Large intestine (tissue), 3 donors: ENCODE measurements at regions not wholly inside any gene's neighbourhood (a gene's known extent, or its start where the extent isn't known, plus 50 kb on each side); places are given as distances from the start of the nearest gene placed in this dataset.

ENCODE experiments used
- DNase-seq, 2 donors: peaks; one replicate each; pipeline versions ENCODE4 v3.0.0 to v3.0.0-alpha.2; 2013
- H3K27ac ChIP-seq: one replicate; pipeline ENCODE4 v1.5.1; 2013; ENCODE audit warnings: low read length
- H3K27me3 ChIP-seq: 2 replicates; pipeline ENCODE4 v1.6.1; 2013; ENCODE audit warnings: low read length; ENCODE audit not compliant: control insufficient read depth, insufficient read depth
- H3K36me3 ChIP-seq: 2 replicates; pipeline ENCODE4 v1.6.1; 2013; ENCODE audit warnings: low read length; ENCODE audit not compliant: control insufficient read depth, insufficient read depth
- H3K4me1 ChIP-seq: one replicate; pipeline ENCODE4 v1.6.1; 2013; ENCODE audit warnings: low read length; ENCODE audit not compliant: control insufficient read depth, insufficient read depth
- H3K4me3 ChIP-seq: one replicate; pipeline ENCODE4 v1.5.1; 2013; ENCODE audit warnings: low read length
- H3K9me3 ChIP-seq: one replicate; pipeline ENCODE4 v1.6.1; 2013; ENCODE audit warnings: mild to moderate bottlenecking, low read depth, low read length, moderate library complexity; ENCODE audit not compliant: control insufficient read depth
- WGBS: methylation state at CpG from one replicate; pipeline ENCODE4 v1.1.5; 2013; ENCODE audit warnings: low lambda C conversion rate; ENCODE audit not compliant: insufficient coverage; 5-methylcytosine and 5-hydroxymethylcytosine counted together

DNA sequence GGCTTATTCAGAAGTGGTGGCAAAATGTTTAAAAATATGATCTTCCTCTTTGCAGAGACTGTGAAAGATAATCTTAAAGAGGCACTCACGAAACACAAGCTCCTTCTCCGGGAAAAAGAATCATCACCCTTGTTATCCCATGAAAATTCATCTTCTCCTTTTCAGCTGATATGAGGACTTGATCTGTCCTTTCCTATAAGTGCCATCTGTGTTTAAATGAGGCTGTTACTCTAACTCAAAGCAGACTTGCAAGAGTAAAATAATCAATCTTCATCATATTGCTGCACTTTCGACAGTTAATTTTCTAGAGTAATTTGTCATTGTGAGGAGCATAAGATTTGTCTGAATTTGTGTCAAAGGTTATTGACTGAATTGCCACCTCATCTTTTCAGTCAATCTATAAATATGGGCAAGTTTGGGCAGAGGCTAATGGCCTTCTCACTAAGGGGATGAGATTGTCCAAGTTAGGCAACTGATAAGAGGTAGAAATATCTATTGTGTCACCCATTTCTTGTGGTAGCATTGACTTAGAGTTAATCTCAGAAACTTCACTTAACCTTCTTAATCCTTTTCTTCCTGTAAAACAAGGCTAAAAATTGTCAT lies 452.9 kb downstream of the GRXCR1 start:
- no peak overlapping the region for H3K27ac ChIP-seq
- no peak for DNase-seq
- no peak overlapping the region for H3K4me3 ChIP-seq
- H3K4me1 ChIP-seq: no peaks in the 10 kb centered on the region
- H3K36me3 ChIP-seq: no peaks in the 10 kb centered on the region
- no peaks in the 10 kb centered on the region for H3K9me3 ChIP-seq
- no peaks in the 10 kb centered on the region for H3K27me3 ChIP-seq
- 75% methylated on average over 2 of the region's 3 CpGs for WGBS

DNA sequence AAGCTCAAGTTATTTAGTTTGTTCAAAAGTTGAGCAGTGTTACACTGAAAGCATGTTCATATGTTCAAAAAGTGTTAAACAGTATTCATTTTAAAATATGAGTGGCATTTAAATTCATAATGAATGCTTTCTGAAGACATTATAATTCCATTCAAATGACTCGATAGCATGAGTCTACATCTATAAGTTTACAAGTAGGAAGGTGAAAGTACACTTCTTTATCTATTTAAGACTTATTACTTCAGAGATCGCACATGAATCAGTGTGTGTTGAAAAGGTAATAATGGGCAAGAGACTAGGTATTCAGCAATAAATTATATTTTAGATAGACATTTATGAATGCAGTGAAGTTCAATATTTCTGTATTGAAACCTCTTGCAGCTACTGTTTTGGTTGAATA lies 456.1 kb downstream of the GRXCR1 start:
- DNase-seq: no peak
- WGBS: 70% methylated on average over 2 of the region's 2 CpGs
- no peaks in the 10 kb centered on the region for H3K4me1 ChIP-seq
- H3K9me3 ChIP-seq: no peaks in the 10 kb centered on the region
- H3K27ac ChIP-seq: no peak overlapping the region
- no peaks in the 10 kb centered on the region for H3K27me3 ChIP-seq
- no peaks in the 10 kb centered on the region for H3K36me3 ChIP-seq
- H3K4me3 ChIP-seq: no peak overlapping the region

DNA sequence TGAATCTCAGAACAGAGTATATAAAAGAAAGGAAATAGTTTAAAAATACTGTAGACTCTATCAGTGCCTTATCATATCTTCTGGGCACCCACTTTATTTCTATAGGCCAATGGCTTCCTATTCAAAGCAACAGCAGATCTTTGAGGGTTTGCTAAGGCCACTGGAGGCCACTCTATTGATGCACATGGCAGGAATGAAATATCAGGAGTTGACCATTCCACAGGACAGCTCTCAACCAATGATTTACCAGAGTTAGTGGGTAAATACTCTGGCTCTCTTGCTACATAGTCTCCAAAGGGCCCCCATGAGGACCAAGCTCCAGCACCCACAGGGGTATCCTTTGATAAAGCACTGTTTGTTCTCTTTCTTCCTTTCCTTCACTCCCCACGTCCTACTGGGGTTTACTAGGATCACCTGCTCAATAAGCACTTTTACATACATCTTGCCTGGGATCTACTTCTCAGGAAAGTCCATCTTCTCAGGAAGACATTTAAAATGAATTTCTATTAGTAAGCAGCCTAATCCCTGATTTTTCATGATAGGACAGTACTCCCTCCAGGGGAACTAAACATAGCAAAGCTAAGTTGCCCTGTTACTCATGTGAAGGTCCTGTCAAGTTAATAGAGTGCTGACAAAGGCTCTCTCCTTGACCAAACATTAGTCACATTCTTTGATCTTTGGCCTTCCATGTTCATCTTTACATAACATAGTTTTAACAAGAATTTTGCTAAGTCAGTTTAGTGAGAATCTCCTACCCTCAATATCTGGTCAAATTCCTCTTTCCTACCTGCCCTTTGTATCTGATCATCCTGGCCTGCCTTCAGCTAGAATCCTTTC lies 459.7 kb downstream of the GRXCR1 start:
- Histone ChIP-seq H3K36me3 (no peaks in the 10 kb centered on the region), H3K9me3 (no peaks in the 10 kb centered on the region), H3K27me3 (no peaks in the 10 kb centered on the region), H3K4me1 (no peaks in the 10 kb centered on the region), H3K27ac (no peak overlapping the region), H3K4me3 (no peak overlapping the region)
- no peak for DNase-seq
- no CpG with 5 or more reads among the region's 1 CpG for WGBS

DNA sequence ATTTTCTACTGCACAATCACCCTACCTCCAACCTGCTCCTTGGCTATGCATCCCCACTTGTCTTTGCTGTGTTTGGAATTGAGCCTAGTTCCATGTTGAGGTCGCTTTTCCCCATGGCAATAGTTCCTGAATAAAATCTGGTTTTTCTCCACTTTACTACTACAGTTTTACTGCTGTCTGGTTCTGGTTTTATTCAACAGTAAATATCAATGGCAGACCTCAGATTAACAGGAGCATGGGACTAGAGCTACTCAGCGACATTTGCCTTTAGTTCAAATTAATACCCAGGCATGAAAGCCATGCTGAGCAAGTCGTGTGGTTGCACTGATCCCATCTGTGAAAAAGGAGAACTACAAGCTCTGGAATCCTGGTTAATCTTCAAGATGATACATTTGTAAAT lies 460.3 kb downstream of the GRXCR1 start:
- Histone ChIP-seq H3K36me3 (no peaks in the 10 kb centered on the region), H3K9me3 (no peaks in the 10 kb centered on the region), H3K4me3 (no peak overlapping the region), H3K27ac (no peak overlapping the region), H3K27me3 (no peaks in the 10 kb centered on the region), H3K4me1 (no peaks in the 10 kb centered on the region)
- DNase-seq: no peak
- WGBS: no CpG with 5 or more reads among the region's 3 CpGs

DNA sequence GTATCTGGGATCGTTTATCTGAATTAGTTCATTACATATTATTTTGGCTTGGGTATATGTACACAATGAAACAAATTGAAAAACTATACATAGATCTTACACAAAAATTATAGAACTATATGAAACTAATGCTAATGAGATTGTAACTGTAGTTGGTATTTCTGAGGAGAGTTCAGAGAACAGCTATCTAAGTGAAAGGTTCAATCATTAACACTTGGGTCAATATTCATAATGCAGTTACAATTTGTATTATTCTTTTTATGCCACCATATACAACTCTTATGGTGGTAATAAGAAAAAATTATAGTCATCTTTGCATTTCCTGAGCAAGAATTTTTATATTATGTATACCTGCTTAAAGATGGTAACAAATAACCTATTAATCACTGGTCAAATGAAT lies 461.0 kb downstream of the GRXCR1 start:
- 60% methylated on average over 1 of the region's 1 CpG for WGBS
- H3K9me3 ChIP-seq: no peaks in the 10 kb centered on the region
- no peaks in the 10 kb centered on the region for H3K4me1 ChIP-seq
- no peaks in the 10 kb centered on the region for H3K36me3 ChIP-seq
- H3K27ac ChIP-seq: no peak overlapping the region
- no peaks in the 10 kb centered on the region for H3K27me3 ChIP-seq
- no peak overlapping the region for H3K4me3 ChIP-seq
- no peak for DNase-seq

DNA sequence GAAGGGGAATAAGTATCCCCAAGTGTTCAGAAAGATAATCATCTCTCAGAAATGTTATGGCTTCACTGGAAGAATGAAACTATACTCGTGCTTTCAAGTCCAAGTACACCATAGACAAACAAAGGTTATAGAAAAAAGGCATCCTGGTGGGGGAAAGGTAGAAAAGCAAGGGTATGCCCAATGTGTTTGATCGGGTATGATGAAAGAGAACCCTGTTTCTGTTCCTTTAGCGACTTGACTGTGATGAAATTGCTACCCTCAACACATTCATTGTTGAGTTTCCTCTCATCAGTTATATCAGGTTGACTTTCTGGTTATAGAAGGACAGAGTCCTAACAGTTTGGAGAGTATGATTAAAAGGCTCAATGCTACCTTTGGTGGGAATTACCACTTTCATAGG lies 464.3 kb downstream of the GRXCR1 start:
- DNase-seq: no peak
- 80% methylated on average over 1 of the region's 3 CpGs for WGBS
- H3K27me3 ChIP-seq: no peaks in the 10 kb centered on the region
- no peak overlapping the region for H3K4me3 ChIP-seq
- H3K4me1 ChIP-seq: no peaks in the 10 kb centered on the region
- H3K27ac ChIP-seq: no peak overlapping the region
- H3K9me3 ChIP-seq: no peaks in the 10 kb centered on the region
- no peaks in the 10 kb centered on the region for H3K36me3 ChIP-seq

DNA sequence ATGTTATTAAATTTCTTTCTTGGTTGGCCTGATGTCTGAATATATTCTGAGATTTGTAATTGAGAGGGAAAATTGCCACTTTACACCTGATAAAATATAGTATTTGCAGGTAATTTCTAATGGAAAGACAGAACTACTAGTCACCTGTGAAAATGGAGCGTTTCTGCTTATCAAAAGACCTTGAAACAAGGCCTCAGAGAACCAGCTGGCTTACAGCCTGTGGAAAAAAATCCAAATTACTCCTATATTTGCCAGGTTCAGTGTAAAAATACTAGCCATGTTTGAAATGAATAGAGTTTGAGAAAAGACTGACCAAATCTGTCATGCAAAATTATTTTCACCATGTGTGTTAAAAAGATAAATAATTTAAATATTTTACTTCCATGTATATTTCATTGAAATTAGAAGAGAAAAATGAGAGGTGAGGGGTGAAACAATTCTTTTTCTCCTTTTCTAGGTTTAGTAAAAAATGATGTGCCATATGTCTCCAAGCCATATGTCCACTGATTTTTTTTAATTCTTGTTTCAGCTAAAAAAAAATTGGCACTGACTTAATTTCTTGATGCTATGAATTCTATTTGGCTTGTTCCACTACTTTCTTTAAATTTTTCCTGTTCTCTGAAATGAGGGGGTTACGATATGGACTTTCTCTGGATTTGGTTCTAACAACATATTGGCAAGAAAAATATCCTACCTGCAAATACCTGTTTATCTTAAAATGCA lies 464.9 kb downstream of the GRXCR1 start:
- no peaks in the 10 kb centered on the region for H3K36me3 ChIP-seq
- H3K27me3 ChIP-seq: no peaks in the 10 kb centered on the region
- no peaks in the 10 kb centered on the region for H3K9me3 ChIP-seq
- no peak overlapping the region for H3K27ac ChIP-seq
- no CpG with 5 or more reads among the region's 2 CpGs for WGBS
- no peaks in the 10 kb centered on the region for H3K4me1 ChIP-seq
- no peak for DNase-seq
- H3K4me3 ChIP-seq: no peak overlapping the region

DNA sequence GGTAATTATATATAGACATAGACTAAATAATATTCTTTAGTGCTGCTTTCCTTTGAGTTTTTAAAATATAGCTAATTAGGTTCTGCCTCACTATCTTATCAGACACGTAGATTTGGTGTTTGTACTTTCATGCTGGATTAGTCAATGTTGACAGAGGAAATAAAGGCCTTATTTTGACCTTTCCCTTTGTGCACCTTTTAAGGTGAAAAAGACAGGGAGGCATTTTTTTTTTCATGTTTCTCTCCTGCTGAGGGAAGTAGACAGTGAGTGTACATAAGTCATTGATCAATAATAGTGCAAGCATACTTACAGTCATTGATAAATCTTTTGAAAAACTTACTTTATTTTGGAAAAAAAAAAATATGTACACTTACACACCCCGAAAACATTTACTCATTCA lies 467.8 kb downstream of the GRXCR1 start:
- 37% methylated on average over 2 of the region's 2 CpGs for WGBS
- Histone ChIP-seq H3K27me3 (no peaks in the 10 kb centered on the region), H3K9me3 (no peaks in the 10 kb centered on the region), H3K4me1 (no peaks in the 10 kb centered on the region), H3K4me3 (no peak overlapping the region), H3K36me3 (no peaks in the 10 kb centered on the region), H3K27ac (no peak overlapping the region)
- no peak for DNase-seq

DNA sequence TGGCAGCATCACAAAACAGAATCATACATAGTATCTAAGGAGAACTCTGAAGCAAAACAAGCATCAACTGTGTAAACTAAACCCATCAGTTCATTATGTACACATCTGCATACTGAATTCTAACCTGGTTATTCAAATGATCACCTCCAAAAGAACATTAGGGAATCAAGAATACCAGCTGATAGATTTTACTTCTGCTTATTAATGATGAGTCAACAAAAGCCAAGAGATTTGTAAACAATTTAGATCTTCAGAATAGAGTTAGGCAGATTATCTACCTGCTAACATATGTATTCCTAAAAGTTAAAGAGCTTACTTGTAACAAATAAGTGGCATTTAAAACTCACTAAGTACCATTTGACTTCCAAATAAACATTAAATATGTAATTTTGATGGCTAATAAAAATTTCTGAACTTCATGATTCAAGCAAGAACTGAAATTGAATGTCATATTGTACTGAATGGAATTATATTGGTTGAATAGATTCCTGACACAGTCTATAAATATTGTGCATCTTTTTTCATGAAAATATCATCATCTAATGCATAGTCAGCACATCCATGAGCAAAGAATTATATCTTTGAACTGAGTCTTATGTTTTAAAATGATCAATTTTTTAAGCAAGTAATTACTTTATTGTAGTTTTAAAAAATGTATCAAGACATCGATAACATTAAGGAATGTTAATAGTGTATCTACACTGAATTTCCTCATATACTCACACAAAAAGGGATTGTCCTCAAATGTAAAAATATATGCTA lies 470.5 kb downstream of the GRXCR1 start:
- DNase-seq: no peak
- H3K36me3 ChIP-seq: no peaks in the 10 kb centered on the region
- H3K9me3 ChIP-seq: no peaks in the 10 kb centered on the region
- no peaks in the 10 kb centered on the region for H3K27me3 ChIP-seq
- no peak overlapping the region for H3K4me3 ChIP-seq
- no peak overlapping the region for H3K27ac ChIP-seq
- H3K4me1 ChIP-seq: no peaks in the 10 kb centered on the region
- WGBS: 88% methylated on average over 1 of the region's 1 CpG

DNA sequence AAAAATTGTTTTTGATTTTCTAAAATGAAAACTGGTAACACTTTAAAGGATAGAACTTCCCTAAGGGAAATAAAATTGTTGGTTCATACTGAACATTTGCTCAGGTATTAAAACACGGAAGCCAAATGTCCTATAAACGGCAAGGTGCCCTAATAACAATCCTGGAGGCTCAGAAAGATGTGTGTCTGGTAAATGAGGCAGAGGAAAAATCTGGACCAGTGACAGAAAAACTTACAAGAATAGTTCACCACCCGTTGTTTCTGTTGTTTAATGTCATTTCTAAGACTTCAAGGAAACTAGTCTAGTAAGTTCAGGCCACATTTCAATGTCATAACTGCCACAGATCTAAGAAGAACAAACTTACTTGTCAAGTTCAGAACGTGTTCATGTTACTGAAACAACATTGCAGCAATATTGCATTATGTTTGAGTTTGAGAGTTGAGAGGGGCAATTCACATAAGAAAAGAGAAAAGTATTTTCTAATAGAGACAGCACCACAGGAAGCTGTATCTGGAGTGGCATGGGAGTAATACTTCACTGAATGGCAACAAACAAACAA lies 476.6 kb downstream of the GRXCR1 start:
- WGBS: 79% methylated on average over 4 of the region's 4 CpGs
- DNase-seq: no peak
- Histone ChIP-seq H3K27ac (no peak overlapping the region), H3K9me3 (no peaks in the 10 kb centered on the region), H3K4me1 (no peaks in the 10 kb centered on the region), H3K36me3 (no peaks in the 10 kb centered on the region), H3K27me3 (no peaks in the 10 kb centered on the region), H3K4me3 (no peak overlapping the region)
